ENCODE measurements at regions not wholly inside any gene's neighbourhood (a gene's known extent, or its start where the extent isn't known, plus 50 kb on each side); places are given as distances from the start of the nearest gene placed in this dataset.

DNA sequence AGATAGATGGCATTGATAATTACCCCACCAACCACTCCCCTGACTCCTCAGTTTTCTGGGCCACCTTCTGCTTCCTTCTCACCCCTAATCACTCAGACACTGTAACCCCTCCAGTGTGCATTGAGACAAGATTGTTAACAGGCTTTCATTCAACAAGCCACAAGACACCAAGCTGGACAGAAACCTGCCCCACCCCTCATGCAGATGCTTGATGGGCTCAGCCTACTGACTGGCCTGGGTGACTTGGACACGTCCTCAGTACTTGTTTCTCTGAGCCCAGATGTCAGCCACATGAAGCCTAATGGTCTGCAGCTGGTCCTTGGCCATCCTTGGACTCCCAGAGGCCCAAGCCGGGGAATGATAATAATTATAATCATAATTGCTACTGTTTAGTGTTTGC lies 71.4 kb upstream of the SMIM23 start:
- no peak overlapping the region for H2AFZ ChIP-seq (ENCODE audit: low read depth, low read length)
- no peaks in the 10 kb centered on the region for H4K20me1 ChIP-seq (ENCODE audit: insufficient read depth)
- H3K9me2 ChIP-seq (ENCODE audit: insufficient read depth, low read length) = no peaks in the 10 kb centered on the region
- H3K4me3 ChIP-seq (ENCODE audit: low read length) = no peak overlapping the region
- H3K79me2 ChIP-seq (replicated peaks; ENCODE audit: insufficient read depth, low read length) = no peaks in the 10 kb centered on the region
- no peak for TF ChIP-seq TAF1 (IDR thresholded peaks at IDR 0.05; ENCODE audit: low read depth)
- TF ChIP-seq EP300 (conservative IDR thresholded peaks at IDR 0.05; ENCODE audit: poor library complexity, severe bottlenecking) = no peak
- TF ChIP-seq, protein P1, sequence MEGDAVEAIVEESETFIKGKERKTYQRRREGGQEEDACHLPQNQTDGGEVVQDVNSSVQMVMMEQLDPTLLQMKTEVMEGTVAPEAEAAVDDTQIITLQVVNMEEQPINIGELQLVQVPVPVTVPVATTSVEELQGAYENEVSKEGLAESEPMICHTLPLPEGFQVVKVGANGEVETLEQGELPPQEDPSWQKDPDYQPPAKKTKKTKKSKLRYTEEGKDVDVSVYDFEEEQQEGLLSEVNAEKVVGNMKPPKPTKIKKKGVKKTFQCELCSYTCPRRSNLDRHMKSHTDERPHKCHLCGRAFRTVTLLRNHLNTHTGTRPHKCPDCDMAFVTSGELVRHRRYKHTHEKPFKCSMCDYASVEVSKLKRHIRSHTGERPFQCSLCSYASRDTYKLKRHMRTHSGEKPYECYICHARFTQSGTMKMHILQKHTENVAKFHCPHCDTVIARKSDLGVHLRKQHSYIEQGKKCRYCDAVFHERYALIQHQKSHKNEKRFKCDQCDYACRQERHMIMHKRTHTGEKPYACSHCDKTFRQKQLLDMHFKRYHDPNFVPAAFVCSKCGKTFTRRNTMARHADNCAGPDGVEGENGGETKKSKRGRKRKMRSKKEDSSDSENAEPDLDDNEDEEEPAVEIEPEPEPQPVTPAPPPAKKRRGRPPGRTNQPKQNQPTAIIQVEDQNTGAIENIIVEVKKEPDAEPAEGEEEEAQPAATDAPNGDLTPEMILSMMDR (IDR thresholded peaks at IDR 0.05; ENCODE audit: poor library complexity, severe bottlenecking) = no peak
- TF ChIP-seq, protein P2, sequence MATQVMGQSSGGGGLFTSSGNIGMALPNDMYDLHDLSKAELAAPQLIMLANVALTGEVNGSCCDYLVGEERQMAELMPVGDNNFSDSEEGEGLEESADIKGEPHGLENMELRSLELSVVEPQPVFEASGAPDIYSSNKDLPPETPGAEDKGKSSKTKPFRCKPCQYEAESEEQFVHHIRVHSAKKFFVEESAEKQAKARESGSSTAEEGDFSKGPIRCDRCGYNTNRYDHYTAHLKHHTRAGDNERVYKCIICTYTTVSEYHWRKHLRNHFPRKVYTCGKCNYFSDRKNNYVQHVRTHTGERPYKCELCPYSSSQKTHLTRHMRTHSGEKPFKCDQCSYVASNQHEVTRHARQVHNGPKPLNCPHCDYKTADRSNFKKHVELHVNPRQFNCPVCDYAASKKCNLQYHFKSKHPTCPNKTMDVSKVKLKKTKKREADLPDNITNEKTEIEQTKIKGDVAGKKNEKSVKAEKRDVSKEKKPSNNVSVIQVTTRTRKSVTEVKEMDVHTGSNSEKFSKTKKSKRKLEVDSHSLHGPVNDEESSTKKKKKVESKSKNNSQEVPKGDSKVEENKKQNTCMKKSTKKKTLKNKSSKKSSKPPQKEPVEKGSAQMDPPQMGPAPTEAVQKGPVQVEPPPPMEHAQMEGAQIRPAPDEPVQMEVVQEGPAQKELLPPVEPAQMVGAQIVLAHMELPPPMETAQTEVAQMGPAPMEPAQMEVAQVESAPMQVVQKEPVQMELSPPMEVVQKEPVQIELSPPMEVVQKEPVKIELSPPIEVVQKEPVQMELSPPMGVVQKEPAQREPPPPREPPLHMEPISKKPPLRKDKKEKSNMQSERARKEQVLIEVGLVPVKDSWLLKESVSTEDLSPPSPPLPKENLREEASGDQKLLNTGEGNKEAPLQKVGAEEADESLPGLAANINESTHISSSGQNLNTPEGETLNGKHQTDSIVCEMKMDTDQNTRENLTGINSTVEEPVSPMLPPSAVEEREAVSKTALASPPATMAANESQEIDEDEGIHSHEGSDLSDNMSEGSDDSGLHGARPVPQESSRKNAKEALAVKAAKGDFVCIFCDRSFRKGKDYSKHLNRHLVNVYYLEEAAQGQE (IDR thresholded peaks at IDR 0.05; ENCODE audit: borderline replicate concordance) = no peak
- TF ChIP-seq SMC3 (conservative IDR thresholded peaks at IDR 0.05; ENCODE audit: poor library complexity) = no peak
- TF ChIP-seq MXI1 (conservative IDR thresholded peaks at IDR 0.05; ENCODE audit: poor library complexity, severe bottlenecking) = no peak
- no peak for TF ChIP-seq RAD21 (conservative IDR thresholded peaks at IDR 0.05)
- TF ChIP-seq EZH2 (IDR thresholded peaks at IDR 0.05; ENCODE audit: borderline replicate concordance, insufficient read depth, low read length, poor library complexity, severe bottlenecking) = no peak
- TF ChIP-seq POLR2AphosphoS5 (IDR thresholded peaks at IDR 0.05) = no peak
- H3K27ac ChIP-seq (ENCODE audit: low read length) = no peak overlapping the region
- H3K9ac ChIP-seq (ENCODE audit: low read length) = no peak overlapping the region
- H3F3A ChIP-seq (ENCODE audit: insufficient read depth, low read length, poor library complexity, severe bottlenecking) = no peaks in the 10 kb centered on the region
- H3K36me3 ChIP-seq (ENCODE audit: insufficient read depth, low read length) = no peaks in the 10 kb centered on the region
- no peaks in the 10 kb centered on the region for H3K27me3 ChIP-seq (ENCODE audit: insufficient read depth, low read depth, low read length)
- no peak overlapping the region for H3K4me2 ChIP-seq (ENCODE audit: low read length)
- no peaks in the 10 kb centered on the region for H3K9me3 ChIP-seq (ENCODE audit: low read length)

GRCh38 chr5:171714851-171715250 lies 70.8 kb upstream of the SMIM23 start:
- no peak overlapping the region for H3K27ac ChIP-seq (ENCODE audit: low read length)
- no peaks in the 10 kb centered on the region for H3K27me3 ChIP-seq (ENCODE audit: insufficient read depth, low read depth, low read length)
- H3K79me2 ChIP-seq (replicated peaks; ENCODE audit: insufficient read depth, low read length) = no peaks in the 10 kb centered on the region
- H3K4me2 ChIP-seq (ENCODE audit: low read length) = no peak overlapping the region
- H3K9ac ChIP-seq (ENCODE audit: low read length) = no peak overlapping the region
- no peaks in the 10 kb centered on the region for H4K20me1 ChIP-seq (ENCODE audit: insufficient read depth)
- no peaks in the 10 kb centered on the region for H3K9me3 ChIP-seq (ENCODE audit: low read length)
- H3K9me2 ChIP-seq (ENCODE audit: insufficient read depth, low read length) = no peaks in the 10 kb centered on the region
- no peaks in the 10 kb centered on the region for H3K36me3 ChIP-seq (ENCODE audit: insufficient read depth, low read length)
- H2AFZ ChIP-seq (ENCODE audit: low read depth, low read length) = no peak overlapping the region
- TF ChIP-seq POLR2AphosphoS5 (IDR thresholded peaks at IDR 0.05) (no peak), MXI1 (conservative IDR thresholded peaks at IDR 0.05; ENCODE audit: poor library complexity, severe bottlenecking) (no peak), RAD21 (conservative IDR thresholded peaks at IDR 0.05) (no peak), TAF1 (IDR thresholded peaks at IDR 0.05; ENCODE audit: low read depth) (no peak), EP300 (conservative IDR thresholded peaks at IDR 0.05; ENCODE audit: poor library complexity, severe bottlenecking) (no peak), EZH2 (IDR thresholded peaks at IDR 0.05; ENCODE audit: borderline replicate concordance, insufficient read depth, low read length, poor library complexity, severe bottlenecking) (no peak), SMC3 (conservative IDR thresholded peaks at IDR 0.05; ENCODE audit: poor library complexity) (no peak)
- TF ChIP-seq, protein P1 (IDR thresholded peaks at IDR 0.05; ENCODE audit: poor library complexity, severe bottlenecking) = no peak
- TF ChIP-seq, protein P2 (IDR thresholded peaks at IDR 0.05; ENCODE audit: borderline replicate concordance) = no peak
- no peak overlapping the region for H3K4me3 ChIP-seq (ENCODE audit: low read length)
- no peaks in the 10 kb centered on the region for H3F3A ChIP-seq (ENCODE audit: insufficient read depth, low read length, poor library complexity, severe bottlenecking)

Measured in neural cell (in vitro differentiated cells).